Kidney (tissue), 13 donors: ENCODE measurements at regions not wholly inside any gene's neighbourhood (a gene's known extent, or its start where the extent isn't known, plus 50 kb on each side); places are given as distances from the start of the nearest gene placed in this dataset.

Experiments
- DNase-seq, 5 donors: peaks; one replicate each; pipeline ENCODE4 v3.0.0-alpha.2; 2013 to 2020
- FAIRE-seq: peaks from 2 replicates; lab custom pipeline; 2012; peaks lifted over from hg19 to GRCh38; lab: Jason Lieb, UNC
- H3K27ac ChIP-seq, 2 donors: one replicate each; pipeline ENCODE4 v1.7.0; 2013; ENCODE audit warnings: low read depth in 2 of 2, low read length in 2 of 2, inconsistent platforms in 1 of 2
- H3K27me3 ChIP-seq: one replicate; pipeline ENCODE4 v1.7.1; 2013; ENCODE audit warnings: low read length, inconsistent platforms; ENCODE audit not compliant: control insufficient read depth, insufficient read depth
- H3K36me3 ChIP-seq, 3 donors: one replicate each; pipeline versions ENCODE4 v1.7.0 to v1.7.1; 2013; ENCODE audit warnings: low read length in 3 of 3, control low read depth in 1 of 3, inconsistent platforms in 1 of 3; ENCODE audit not compliant: insufficient read depth in 3 of 3, control insufficient read depth in 2 of 3
- H3K4me1 ChIP-seq, 3 donors: one replicate each; pipeline versions ENCODE4 v1.7.0 to v1.7.1; 2013; ENCODE audit warnings: low read length in 3 of 3, inconsistent platforms in 1 of 3, low read depth in 1 of 3; ENCODE audit not compliant: control insufficient read depth in 2 of 3, insufficient read depth in 2 of 3
- H3K4me3 ChIP-seq, 3 donors: one replicate each; pipeline versions ENCODE4 v1.7.0 to v1.8.1; 2013; ENCODE audit warnings: low read length in 3 of 3, control low read depth in 1 of 3, inconsistent platforms in 1 of 3
- H3K9ac ChIP-seq, 3 donors: one replicate each; pipeline versions ENCODE4 v1.7.0 to v1.7.1; 2013; ENCODE audit warnings: low read length in 3 of 3, control low read depth in 1 of 3, inconsistent platforms in 1 of 3
- H3K9me3 ChIP-seq, 3 donors: one replicate each; pipeline versions ENCODE4 v1.7.0 to v1.7.1; 2013; ENCODE audit warnings: low read length in 3 of 3, control low read depth in 1 of 3, inconsistent platforms in 1 of 3; ENCODE audit not compliant: control insufficient read depth in 2 of 3, insufficient read depth in 1 of 3
- CTCF ChIP-seq: IDR thresholded peaks from 3 replicates; pipeline ENCODE4 v1.5.1; 2012; ENCODE audit warnings: mild to moderate bottlenecking, moderate library complexity, borderline replicate concordance; ENCODE audit not compliant: insufficient read depth; ENCODE audit errors: extremely low read depth
- intact Hi-C: fragments of 100-400 bp; cut with DNase I; formaldehyde crosslinking; loops from one replicate; pipeline ENCODE4 v1.11.1; 2022
- donor health status: control.
- donor health status: control.
- donor health status: control.
- donor health status: control.
- donor health status: control.
- donor health status: DM: yes; HTN: yes; CAD: no.
- donor health status: Normal renal cell carcinoma (clear cell type).

GRCh38 chr7:33807779-33808482 is 97.4 kb upstream of the BMPER start:
- no peak overlapping the region for H3K4me3 ChIP-seq
- peak in 3 of 5 donors; percentile 47 to 61 (median 48) for DNase-seq
- no peaks in the 10 kb centered on the region for H3K4me1 ChIP-seq
- H3K9me3 ChIP-seq, result no peaks in the 10 kb centered on the region
- H3K27ac ChIP-seq, result no peak overlapping the region
- no peak overlapping the region for H3K9ac ChIP-seq
- FAIRE-seq, result no peak
- TF ChIP-seq CTCF, result no peak
- H3K27me3 ChIP-seq, result no peaks in the 10 kb centered on the region
- no peaks in the 10 kb centered on the region for H3K36me3 ChIP-seq
- intact Hi-C loops, result no loop called here

- no peaks in the 10 kb centered on the region for H3K27me3 ChIP-seq
- no peak for TF ChIP-seq CTCF
- FAIRE-seq (no peak), DNase-seq (peak in 1 of 5 donors; percentile 30)
- no peaks in the 10 kb centered on the region for H3K4me1 ChIP-seq
- no peak overlapping the region for H3K27ac ChIP-seq
- H3K36me3 ChIP-seq, result no peaks in the 10 kb centered on the region
- H3K4me3 ChIP-seq, result no peak overlapping the region
- intact Hi-C loops, result no loop called here
- no peak overlapping the region for H3K9ac ChIP-seq
- H3K9me3 ChIP-seq, result no peaks in the 10 kb centered on the region
These were observed 96.1 kb upstream of the BMPER start for GRCh38 chr7:33809228-33809627.

GRCh38 chr7:33810356-33810755 is 95.0 kb upstream of the BMPER start:
- no peak overlapping the region for H3K27ac ChIP-seq
- H3K9me3 ChIP-seq, result no peaks in the 10 kb centered on the region
- H3K4me1 ChIP-seq, result no peaks in the 10 kb centered on the region
- no peaks in the 10 kb centered on the region for H3K27me3 ChIP-seq
- no peak overlapping the region for H3K4me3 ChIP-seq
- intact Hi-C loops, result no loop called here
- no peaks in the 10 kb centered on the region for H3K36me3 ChIP-seq
- no peak for DNase-seq
- no peak for FAIRE-seq
- no peak overlapping the region for H3K9ac ChIP-seq
- no peak for TF ChIP-seq CTCF

GRCh38 chr7:33813331-33813730 is 92.0 kb upstream of the BMPER start:
- no peak for FAIRE-seq
- intact Hi-C loops, result no loop called here
- H3K36me3 ChIP-seq, result no peaks in the 10 kb centered on the region
- no peak overlapping the region for H3K9ac ChIP-seq
- no peak overlapping the region for H3K4me3 ChIP-seq
- no peak for DNase-seq
- H3K9me3 ChIP-seq, result no peaks in the 10 kb centered on the region
- H3K27me3 ChIP-seq, result no peaks in the 10 kb centered on the region
- TF ChIP-seq CTCF, result no peak
- H3K4me1 ChIP-seq, result no peaks in the 10 kb centered on the region
- H3K27ac ChIP-seq, result no peak overlapping the region
